ENCODE measurements at regions not wholly inside any gene's neighbourhood (a gene's known extent, or its start where the extent isn't known, plus 50 kb on each side); places are given as distances from the start of the nearest gene placed in this dataset.
A peak's percentile ranks its signal among the peaks of the same experiment; 100 is the strongest.

DNA sequence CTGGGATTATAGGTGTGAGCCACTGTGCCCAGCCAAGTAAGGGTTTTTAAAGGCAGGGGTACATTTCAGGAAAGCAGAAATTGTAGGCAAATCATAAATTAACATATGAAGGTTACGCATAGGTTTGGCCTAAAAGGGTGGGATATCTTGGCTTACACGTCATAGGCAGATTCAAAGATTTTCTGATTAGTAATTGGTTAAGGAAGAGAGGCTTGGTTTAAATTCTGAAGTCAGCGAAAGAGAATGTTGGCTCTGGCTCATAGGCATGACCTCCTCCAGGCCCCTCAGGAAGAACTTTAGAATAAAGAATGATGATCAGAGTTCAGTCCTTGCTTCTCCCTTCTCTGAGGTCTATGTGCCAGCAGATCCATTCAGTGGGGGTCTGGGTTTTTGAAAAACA is 124.8 kb upstream of the RBBP6 start:
- ATAC-seq (no peak), DNase-seq (ENCODE audit: low read depth, low spot score) (no peak), FAIRE-seq (no peak)
- ChIA-PET CTCF (interaction anchor here (0.7 kb wide), 1 partner anchor 10 kb away, joined by 3 read pairs; no protein-coding TSS in a partner anchor), POLR2A (no interaction called here), SMC1A (ENCODE audit: uncharacterized antibody, unreplicated experiment) (no interaction called here), RAD21 (ENCODE audit: unreplicated experiment) (no interaction called here)
- Histone ChIP-seq H3K27me3 (replicated peaks in 1 of 2; ENCODE audit: control insufficient read depth in 2 of 2, insufficient read depth in 2 of 2, low read length in 1 of 2) (no peaks in the 10 kb centered on the region), H3K9ac (ENCODE audit: control insufficient read depth, insufficient read depth, low read length) (no peak overlapping the region), H3K27ac (ENCODE audit: control insufficient read depth, insufficient read depth) (no peak overlapping the region), H3K9me3 (replicated peaks; ENCODE audit: control insufficient read depth, insufficient read depth, low read length) (no peaks in the 10 kb centered on the region), H3K79me2 (ENCODE audit: control insufficient read depth, insufficient read depth, low read length) (no peaks in the 10 kb centered on the region), H2AFZ (ENCODE audit: control insufficient read depth, low read depth, low read length) (no peak overlapping the region), H3K36me3 (ENCODE audit: control insufficient read depth in 2 of 2, insufficient read depth in 2 of 2, low read length in 1 of 2) (no peaks in the 10 kb centered on the region), H3K4me3 (no peak overlapping the region), H3K4me1 (ENCODE audit: control insufficient read depth, insufficient read depth, low read length) (no peaks in the 10 kb centered on the region), H3K4me2 (ENCODE audit: control insufficient read depth, insufficient read depth) (no peak overlapping the region), H4K20me1 (ENCODE audit: control insufficient read depth, insufficient read depth) (no peaks in the 10 kb centered on the region)
- intact Hi-C loops (cut with micrococcal nuclease; ENCODE audit: unreplicated experiment) (no loop called here), in situ Hi-C loops (cut with MboI) (loop anchor here (5.0 kb wide), 1 partner anchor 83 kb away; no protein-coding TSS in a partner anchor)
- BruUV-seq (replicated peaks), result no TSS peak
- WGBS (ENCODE audit: insufficient coverage, insufficient replicate concordance, low lambda C conversion rate, missing lambda C conversion rate), result 24% methylated on average over 3 of the region's 3 CpGs
- no peak for TF ChIP-seq ZNF622 (IDR thresholded peaks at IDR 0.05)
- TF ChIP-seq SIN3A (IDR thresholded peaks at IDR 0.05; ENCODE audit: low read depth, low read length), result no peak
- no peak for TF ChIP-seq TBL1XR1 (IDR thresholded peaks at IDR 0.05; ENCODE audit: low read depth, low read length)
- TF ChIP-seq SUPT20H (IDR thresholded peaks at IDR 0.05; ENCODE audit: borderline replicate concordance, control insufficient read depth, low read depth, low read length), result no peak
- TF ChIP-seq, protein P1, sequence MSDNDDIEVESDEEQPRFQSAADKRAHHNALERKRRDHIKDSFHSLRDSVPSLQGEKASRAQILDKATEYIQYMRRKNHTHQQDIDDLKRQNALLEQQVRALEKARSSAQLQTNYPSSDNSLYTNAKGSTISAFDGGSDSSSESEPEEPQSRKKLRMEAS (IDR thresholded peaks at IDR 0.05; ENCODE audit: low read depth, low read length), result no peak
- TF ChIP-seq MEF2B (IDR thresholded peaks at IDR 0.05; ENCODE audit: partially characterized antibody, poor library complexity, severe bottlenecking), result no peak
- no peak for TF ChIP-seq ZNF274 (IDR thresholded peaks at IDR 0.05; ENCODE audit: insufficient read depth, insufficient read length)
- TF ChIP-seq ZNF217 (IDR thresholded peaks at IDR 0.05), result no peak

DNA sequence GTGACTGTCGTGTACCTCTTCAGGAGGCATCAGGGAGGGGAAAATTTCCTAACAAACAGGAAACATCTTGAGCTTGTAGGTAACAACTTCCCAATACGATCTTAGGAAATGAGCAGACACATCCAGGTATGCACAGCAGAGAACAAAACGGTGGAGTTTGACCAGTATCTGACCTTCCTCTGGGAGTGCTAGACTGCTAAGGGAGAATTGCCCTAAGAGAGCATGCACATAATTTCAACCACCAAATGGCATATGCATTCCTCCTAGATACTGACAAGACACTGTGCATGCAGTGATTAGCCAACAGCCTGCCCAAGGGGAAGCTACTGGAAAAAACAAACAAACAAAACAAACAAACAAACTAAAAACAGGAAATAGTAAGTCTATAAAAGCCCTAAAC is 120.6 kb upstream of the RBBP6 start:
- ChIA-PET SMC1A (ENCODE audit: uncharacterized antibody, unreplicated experiment) (interaction anchor here (0.7 kb wide), 1 partner anchor 11 kb away, joined by 3 read pairs; no protein-coding TSS in a partner anchor), POLR2A (interaction anchor here (0.5 kb wide), 1 partner anchor 167 kb away, joined by 3 read pairs; no protein-coding TSS in a partner anchor), RAD21 (ENCODE audit: unreplicated experiment) (no interaction called here), CTCF (interaction anchor here (0.9 kb wide), 1 partner anchor 86 kb away, joined by 3 read pairs; no protein-coding TSS in a partner anchor)
- intact Hi-C loops (cut with micrococcal nuclease; ENCODE audit: unreplicated experiment) (no loop called here), in situ Hi-C loops (cut with MboI) (no loop called here)
- no peak for DNase-seq (ENCODE audit: low read depth, low spot score)
- FAIRE-seq, result no peak
- ATAC-seq, result no peak
- no peak overlapping the region for H3K4me3 ChIP-seq
- no peaks in the 10 kb centered on the region for H3K27me3 ChIP-seq (replicated peaks in 1 of 2; ENCODE audit: control insufficient read depth in 2 of 2, insufficient read depth in 2 of 2, low read length in 1 of 2)
- H3K36me3 ChIP-seq (ENCODE audit: control insufficient read depth in 2 of 2, insufficient read depth in 2 of 2, low read length in 1 of 2), result no peaks in the 10 kb centered on the region
- no peak overlapping the region for H3K4me2 ChIP-seq (ENCODE audit: control insufficient read depth, insufficient read depth)
- no TSS peak for BruUV-seq (replicated peaks)
- H3K27ac ChIP-seq (ENCODE audit: control insufficient read depth, insufficient read depth), result no peak overlapping the region
- no peaks in the 10 kb centered on the region for H3K9me3 ChIP-seq (replicated peaks; ENCODE audit: control insufficient read depth, insufficient read depth, low read length)
- H2AFZ ChIP-seq (ENCODE audit: control insufficient read depth, low read depth, low read length), result peak overlapping the region; percentile 10; the same call in 1 of the 2 replicates
- no peaks in the 10 kb centered on the region for H3K4me1 ChIP-seq (ENCODE audit: control insufficient read depth, insufficient read depth, low read length)
- H4K20me1 ChIP-seq (ENCODE audit: control insufficient read depth, insufficient read depth), result no peaks in the 10 kb centered on the region
- H3K9ac ChIP-seq (ENCODE audit: control insufficient read depth, insufficient read depth, low read length), result no peak overlapping the region
- WGBS (ENCODE audit: insufficient coverage, insufficient replicate concordance, low lambda C conversion rate, missing lambda C conversion rate), result 10% methylated on average over 3 of the region's 3 CpGs
- H3K79me2 ChIP-seq (ENCODE audit: control insufficient read depth, insufficient read depth, low read length), result no peaks in the 10 kb centered on the region
- TF ChIP-seq JUNB (IDR thresholded peaks at IDR 0.05), result no peak
- TF ChIP-seq RAD51 (IDR thresholded peaks at IDR 0.05), result no peak
- no peak for TF ChIP-seq EED (IDR thresholded peaks at IDR 0.05; ENCODE audit: low read depth)
- TF ChIP-seq, protein P2, sequence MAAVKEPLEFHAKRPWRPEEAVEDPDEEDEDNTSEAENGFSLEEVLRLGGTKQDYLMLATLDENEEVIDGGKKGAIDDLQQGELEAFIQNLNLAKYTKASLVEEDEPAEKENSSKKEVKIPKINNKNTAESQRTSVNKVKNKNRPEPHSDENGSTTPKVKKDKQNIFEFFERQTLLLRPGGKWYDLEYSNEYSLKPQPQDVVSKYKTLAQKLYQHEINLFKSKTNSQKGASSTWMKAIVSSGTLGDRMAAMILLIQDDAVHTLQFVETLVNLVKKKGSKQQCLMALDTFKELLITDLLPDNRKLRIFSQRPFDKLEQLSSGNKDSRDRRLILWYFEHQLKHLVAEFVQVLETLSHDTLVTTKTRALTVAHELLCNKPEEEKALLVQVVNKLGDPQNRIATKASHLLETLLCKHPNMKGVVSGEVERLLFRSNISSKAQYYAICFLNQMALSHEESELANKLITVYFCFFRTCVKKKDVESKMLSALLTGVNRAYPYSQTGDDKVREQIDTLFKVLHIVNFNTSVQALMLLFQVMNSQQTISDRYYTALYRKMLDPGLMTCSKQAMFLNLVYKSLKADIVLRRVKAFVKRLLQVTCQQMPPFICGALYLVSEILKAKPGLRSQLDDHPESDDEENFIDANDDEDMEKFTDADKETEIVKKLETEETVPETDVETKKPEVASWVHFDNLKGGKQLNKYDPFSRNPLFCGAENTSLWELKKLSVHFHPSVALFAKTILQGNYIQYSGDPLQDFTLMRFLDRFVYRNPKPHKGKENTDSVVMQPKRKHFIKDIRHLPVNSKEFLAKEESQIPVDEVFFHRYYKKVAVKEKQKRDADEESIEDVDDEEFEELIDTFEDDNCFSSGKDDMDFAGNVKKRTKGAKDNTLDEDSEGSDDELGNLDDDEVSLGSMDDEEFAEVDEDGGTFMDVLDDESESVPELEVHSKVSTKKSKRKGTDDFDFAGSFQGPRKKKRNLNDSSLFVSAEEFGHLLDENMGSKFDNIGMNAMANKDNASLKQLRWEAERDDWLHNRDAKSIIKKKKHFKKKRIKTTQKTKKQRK (IDR thresholded peaks at IDR 0.05; ENCODE audit: low read depth, low read length), result no peak
- TF ChIP-seq RBBP5 (conservative IDR thresholded peaks at IDR 0.05), result no peak
- TF ChIP-seq BACH1 (IDR thresholded peaks at IDR 0.05; ENCODE audit: borderline replicate concordance), result no peak
- no peak for TF ChIP-seq SUZ12 (IDR thresholded peaks at IDR 0.05; ENCODE audit: unreplicated experiment)
- TF ChIP-seq MYB (IDR thresholded peaks at IDR 0.05; ENCODE audit: borderline replicate concordance, low read depth, low read length), result no peak
- no peak for TF ChIP-seq ETV6 (conservative IDR thresholded peaks at IDR 0.05 in 1 of 2, IDR thresholded peaks at IDR 0.05 in 1 of 2; ENCODE audit: borderline replicate concordance in 1 of 2, low read depth in 1 of 2)

Data from GM12878 (cell line).